IMR-90 (cell line): ENCODE measurements at regions not wholly inside any gene's neighbourhood (a gene's known extent, or its start where the extent isn't known, plus 50 kb on each side); places are given as distances from the start of the nearest gene placed in this dataset.

Experiments used
- ATAC-seq: fragments of 200-7000 bp; cut with Tn5 transposase; 2 replicates; pipeline ENCODE4 v1.9.1; 2020; ENCODE audit warnings: low read depth, mild to moderate bottlenecking, moderate library complexity
- BruUV-seq: library from RNA; stranded (reverse); fragments of 400-500 nt; replicated peaks from 2 replicates; lab custom pipeline; 2021; lab: Mats Ljungman, UMichigan
- CTCF ChIA-PET: fragments of 300-600 bp; formaldehyde crosslinking; extraction: SDS; loops from one replicate; lab custom pipeline; 2021; ENCODE audit warnings: antibody characterized with exemption; lab: Yijun Ruan, JAX
- POLR2A ChIA-PET: fragments of 300-600 bp; sonication (Branson Sonifier 250); formaldehyde crosslinking; loops from one replicate; lab custom pipeline; 2022; ENCODE audit warnings: antibody characterized with exemption; ENCODE audit not compliant: unreplicated experiment; lab: Charles Lee
- DNase-seq: peaks from one replicate; pipeline ENCODE4 v3.0.0; 2013
- H2AFZ ChIP-seq: replicated peaks from 2 replicates; pipeline ENCODE3; 2013; ENCODE audit warnings: low read length, mild to moderate bottlenecking; ENCODE audit not compliant: poor library complexity
- H2AK5ac ChIP-seq: 2 replicates; pipeline ENCODE4 v1.6.1; 2013; ENCODE audit warnings: low read depth, low read length, inconsistent platforms
- H2AK9ac ChIP-seq: replicated peaks from 2 replicates; pipeline ENCODE3; 2013; ENCODE audit warnings: mild to moderate bottlenecking, low read depth, low read length, moderate library complexity; ENCODE audit not compliant: poor library complexity
- H2BK120ac ChIP-seq: 2 replicates; pipeline ENCODE4 v1.6.1; 2013; ENCODE audit warnings: low read depth, low read length, inconsistent platforms
- H2BK15ac ChIP-seq: 3 replicates; pipeline ENCODE4 v1.6.1; 2013; ENCODE audit warnings: low read depth, low read length, inconsistent platforms
- H2BK20ac ChIP-seq: 2 replicates; pipeline ENCODE4 v1.6.1; 2013; ENCODE audit warnings: low read depth, mild to moderate bottlenecking, inconsistent platforms, low read length, moderate library complexity
- H2BK5ac ChIP-seq: 2 replicates; pipeline ENCODE4 v1.6.1; 2013; ENCODE audit warnings: mild to moderate bottlenecking, low read depth, low read length, inconsistent platforms; ENCODE audit not compliant: poor library complexity, severe bottlenecking
- H3K14ac ChIP-seq: replicated peaks from 2 replicates; pipeline ENCODE4 v1.6.1; 2013; ENCODE audit warnings: low read depth, low read length, inconsistent platforms
- H3K18ac ChIP-seq: 2 replicates; pipeline ENCODE4 v1.6.1; 2013; ENCODE audit warnings: low read depth, low read length, control low read depth
- H3K23ac ChIP-seq: 2 replicates; pipeline ENCODE4 v1.6.1; 2013; ENCODE audit warnings: low read depth, low read length, inconsistent platforms
- H3K27ac ChIP-seq: 2 replicates; pipeline ENCODE4 v1.5.1; 2013; ENCODE audit warnings: mild to moderate bottlenecking, control low read depth, low read length; ENCODE audit not compliant: insufficient read depth
- H3K27me3 ChIP-seq: 2 replicates; pipeline ENCODE4 v1.6.1; 2013; ENCODE audit warnings: low read length; ENCODE audit not compliant: control insufficient read depth, insufficient read depth
- H3K36me3 ChIP-seq: 2 replicates; pipeline ENCODE4 v1.6.1; 2013; ENCODE audit warnings: low read length, mixed read lengths; ENCODE audit not compliant: control insufficient read depth, insufficient read depth
- H3K4ac ChIP-seq: 2 replicates; pipeline ENCODE4 v1.6.1; 2013; ENCODE audit warnings: low read depth, low read length, inconsistent platforms
- H3K4me1 ChIP-seq: 2 replicates; pipeline ENCODE4 v1.6.1; 2013; ENCODE audit warnings: low read length, mixed read lengths; ENCODE audit not compliant: control insufficient read depth, insufficient read depth
- H3K4me2 ChIP-seq: 2 replicates; pipeline ENCODE4 v1.6.1; 2013; ENCODE audit warnings: low read depth, mild to moderate bottlenecking, control low read depth, low read length, moderate library complexity
- H3K4me3 ChIP-seq: 2 replicates; pipeline ENCODE4 v1.5.1; 2013; ENCODE audit warnings: low read depth, mild to moderate bottlenecking, control low read depth, low read length, moderate library complexity; ENCODE audit not compliant: insufficient read depth
- H3K56ac ChIP-seq: 2 replicates; pipeline ENCODE4 v1.6.1; 2013; ENCODE audit warnings: low read length, inconsistent platforms; ENCODE audit not compliant: insufficient read depth; ENCODE audit errors: extremely low read depth
- H3K79me1 ChIP-seq, 2 experiments: 2 replicates each; pipeline ENCODE4 v1.6.1; 2013; ENCODE audit warnings: low read length in 2 of 2, inconsistent platforms in 1 of 2, low read depth in 1 of 2
- H3K9ac ChIP-seq: 2 replicates; pipeline ENCODE4 v1.6.1; 2013; ENCODE audit warnings: low read depth, low read length, control low read depth
- H3K9me1 ChIP-seq: 2 replicates; pipeline ENCODE4 v1.6.1; 2013; ENCODE audit warnings: low read length, inconsistent platforms; ENCODE audit not compliant: insufficient read depth
- H3K9me3 ChIP-seq: 2 replicates; pipeline ENCODE4 v1.6.1; 2013; ENCODE audit warnings: low read length; ENCODE audit not compliant: control insufficient read depth, insufficient read depth
- H4K20me1 ChIP-seq: 2 replicates; pipeline ENCODE4 v1.6.1; 2013; ENCODE audit warnings: low read length, inconsistent platforms; ENCODE audit not compliant: insufficient read depth
- H4K5ac ChIP-seq: 2 replicates; pipeline ENCODE4 v1.6.1; 2013; ENCODE audit warnings: mild to moderate bottlenecking, low read depth, low read length, control low read depth
- H4K8ac ChIP-seq, 2 experiments: 2 replicates each; pipeline ENCODE4 v1.6.1; 2013; ENCODE audit warnings: low read depth in 2 of 2, low read length in 2 of 2, control low read depth in 1 of 2, inconsistent platforms in 1 of 2
- H4K91ac ChIP-seq: 2 replicates; pipeline ENCODE4 v1.6.1; 2013; ENCODE audit warnings: low read depth, low read length, inconsistent platforms; ENCODE audit not compliant: insufficient read depth
- BHLHE40 ChIP-seq: fragments of 150-350 bp; IDR thresholded peaks from 2 replicates; pipeline ENCODE4 v1.6.1; 2016; ENCODE audit warnings: mild to moderate bottlenecking, low read depth, low read length
- CEBPB ChIP-seq: IDR thresholded peaks from 2 replicates; pipeline ENCODE4 v1.6.1; 2012; ENCODE audit warnings: low read depth, low read length, improper control_type of control experiment
- CHD1 ChIP-seq: IDR thresholded peaks from 2 replicates; pipeline ENCODE4 v1.6.1; 2012; ENCODE audit warnings: low read depth, low read length, improper control_type of control experiment
- CTCF ChIP-seq: conservative IDR thresholded peaks from 2 replicates; pipeline ENCODE4 v1.5.1; 2012; ENCODE audit warnings: mild to moderate bottlenecking, low read depth, low read length, improper control_type of control experiment
- ELK1 ChIP-seq: fragments of 150-350 bp; IDR thresholded peaks from 2 replicates; pipeline ENCODE4 v1.6.1; 2016; ENCODE audit warnings: low read depth, mild to moderate bottlenecking, low read length, moderate library complexity, borderline replicate concordance
- FOS ChIP-seq: fragments of 150-350 bp; IDR thresholded peaks from 2 replicates; pipeline ENCODE4 v1.6.1; 2016; ENCODE audit warnings: low read depth, low read length
- MAFK ChIP-seq: IDR thresholded peaks from 2 replicates; pipeline ENCODE4 v1.6.1; 2012; ENCODE audit warnings: low read depth, low read length, improper control_type of control experiment
- MAZ ChIP-seq: IDR thresholded peaks from 2 replicates; pipeline ENCODE4 v1.6.1; 2012; ENCODE audit warnings: low read depth, mild to moderate bottlenecking, low read length, improper control_type of control experiment, moderate library complexity, borderline replicate concordance
- MXI1 ChIP-seq: IDR thresholded peaks from 2 replicates; pipeline ENCODE4 v1.6.1; 2012; ENCODE audit warnings: low read depth, mild to moderate bottlenecking, low read length, moderate library complexity, borderline replicate concordance
- NFE2L2 ChIP-seq: fragments of 150-350 bp; IDR thresholded peaks from 2 replicates; pipeline ENCODE4 v1.6.1; 2016; ENCODE audit warnings: low read depth, mild to moderate bottlenecking, low read length
- POLR2A ChIP-seq: IDR thresholded peaks from 2 replicates; pipeline ENCODE4 v1.6.1; 2012; ENCODE audit warnings: mild to moderate bottlenecking, low read depth, low read length
- RAD21 ChIP-seq: IDR thresholded peaks from 2 replicates; pipeline ENCODE4 v1.6.1; 2012; ENCODE audit warnings: low read length, improper control_type of control experiment
- RCOR1 ChIP-seq: IDR thresholded peaks from 2 replicates; pipeline ENCODE4 v1.6.1; 2012; ENCODE audit warnings: mild to moderate bottlenecking, low read length, improper control_type of control experiment; ENCODE audit not compliant: insufficient replicate concordance
- RFX5 ChIP-seq: IDR thresholded peaks from 2 replicates; pipeline ENCODE4 v1.8.0; 2012; ENCODE audit warnings: low read depth, mild to moderate bottlenecking, low read length, moderate library complexity
- SMC3 ChIP-seq: fragments of 150-350 bp; IDR thresholded peaks from 2 replicates; pipeline ENCODE4 v1.6.1; 2016; ENCODE audit warnings: low read depth, mild to moderate bottlenecking, antibody characterized with exemption, low read length, moderate library complexity
- USF2 ChIP-seq: fragments of 150-350 bp; IDR thresholded peaks from 2 replicates; pipeline ENCODE4 v1.6.1; 2017; ENCODE audit warnings: mild to moderate bottlenecking, antibody characterized with exemption, low read length, low read depth
- WGBS, 2 experiments: methylation state at CpG; one replicate each; pipeline versions ENCODE4 v1.1.5 to v1.1.7; 2013; ENCODE audit warnings: missing lambda C conversion rate in 2 of 2; ENCODE audit not compliant: insufficient read length in 1 of 2; ENCODE audit errors: extremely low coverage in 2 of 2; 5-methylcytosine and 5-hydroxymethylcytosine counted together
- dilution Hi-C: fragments of 300-500 bp; cut with HindIII; formaldehyde crosslinking; loops from one replicate; pipeline ENCODE4 v1.14.3; 2018; ENCODE audit warnings: low sequenced_read_pairs; ENCODE audit not compliant: unreplicated experiment
- in situ Hi-C: fragments of 300-500 bp; cut with MboI; formaldehyde crosslinking; loops from 3 replicates; pipeline ENCODE4 v1.14.3; 2019; ENCODE audit warnings: low sequenced_read_pairs, inconsistent platforms, mixed read lengths
- intact Hi-C: fragments of 100-400 bp; cut with micrococcal nuclease; formaldehyde crosslinking; loops from 2 replicates; pipeline ENCODE4 v1.10.0; 2022

- no CpG with 5 or more reads among the region's 1 CpG for WGBS, 2 experiments
- H3K27me3 ChIP-seq: no peaks in the 10 kb centered on the region
- ChIA-PET CTCF (interaction anchor here (0.6 kb wide), 1 partner anchor 629 kb away, joined by 3 read pairs; no protein-coding TSS in a partner anchor), POLR2A (no interaction called here)
- no peak overlapping the region for H3K4me2 ChIP-seq
- H3K14ac ChIP-seq: no peak overlapping the region
- in situ Hi-C loops: no loop called here
- H3K36me3 ChIP-seq: no peaks in the 10 kb centered on the region
- dilution Hi-C loops: no loop called here
- H3K18ac ChIP-seq: no peak overlapping the region
- no peak for DNase-seq
- H3K4me1 ChIP-seq: peaks cover 9% of the 10 kb centered on the region
- no peak overlapping the region for H3K4ac ChIP-seq
- peaks cover 4% of the 10 kb centered on the region for H3K9me1 ChIP-seq
- no peak overlapping the region for H2BK15ac ChIP-seq
- TF ChIP-seq MAZ: no peak
- no peak for TF ChIP-seq NFE2L2
- TF ChIP-seq RFX5: no peak
- TF ChIP-seq ELK1: no peak
- no peak for TF ChIP-seq MXI1
- TF ChIP-seq CTCF: no peak
- TF ChIP-seq BHLHE40: no peak
- TF ChIP-seq RCOR1: no peak
- no peak for TF ChIP-seq USF2
- no peak for TF ChIP-seq CEBPB
- TF ChIP-seq POLR2A: no peak
- TF ChIP-seq FOS: no peak
- TF ChIP-seq CHD1: no peak
- no peak for TF ChIP-seq SMC3
- TF ChIP-seq RAD21: no peak
- TF ChIP-seq MAFK: no peak
- H3K27ac ChIP-seq: no peak overlapping the region
- no peak overlapping the region for H2AK9ac ChIP-seq
- no peak overlapping the region for H4K91ac ChIP-seq
- no TSS peak for BruUV-seq
- no peak overlapping the region for H3K56ac ChIP-seq
- no peak overlapping the region for H4K5ac ChIP-seq
- no peak overlapping the region for H3K4me3 ChIP-seq
- no peaks in the 10 kb centered on the region for H3K79me1 ChIP-seq
- H2BK120ac ChIP-seq: no peak overlapping the region
- no peak overlapping the region for H4K8ac ChIP-seq
- no peak overlapping the region for H3K9ac ChIP-seq
- intact Hi-C loops: no loop called here
- H4K20me1 ChIP-seq: no peaks in the 10 kb centered on the region
- no peak overlapping the region for H2AFZ ChIP-seq
- H2AK5ac ChIP-seq: no peak overlapping the region
- no peak overlapping the region for H3K23ac ChIP-seq
- no peak overlapping the region for H2BK5ac ChIP-seq
- H2BK20ac ChIP-seq: no peak overlapping the region
- ATAC-seq: no peak
- H3K9me3 ChIP-seq: peaks cover 2% of the 10 kb centered on the region
Observed at GRCh38 chr6:14775528-14775927, 470.3 kb upstream of the JARID2 start.
